HepG2 (cell line): ENCODE measurements at regions not wholly inside any gene's neighbourhood (a gene's known extent, or its start where the extent isn't known, plus 50 kb on each side); places are given as distances from the start of the nearest gene placed in this dataset.

Source experiments
- ATAC-seq: fragments of 200-7000 bp; cut with Tn5 transposase; 3 replicates; pipeline ENCODE4 v1.9.1; 2020; ENCODE audit warnings: mild to moderate bottlenecking, moderate library complexity
- BruUV-seq: library from RNA; stranded (reverse); fragments of 400-500 nt; replicated peaks from 2 replicates; lab custom pipeline; 2021; lab: Mats Ljungman, UMichigan
- CTCF ChIA-PET: fragments of 300-600 bp; formaldehyde crosslinking; extraction: SDS; loops from one replicate; lab custom pipeline; 2021; ENCODE audit warnings: low total read pairs, inconsistent platforms, low intra/inter-chr PET ratio; lab: Yijun Ruan, JAX
- POLR2A ChIA-PET: fragments of 350-600 bp; sonication (Branson Sonifier 250); formaldehyde crosslinking; loops from one replicate; lab custom pipeline; 2020; ENCODE audit warnings: antibody characterized with exemption, inconsistent platforms; lab: Yijun Ruan, JAX
- DNase-seq: peaks from one replicate; pipeline ENCODE4 v3.0.0-alpha.2; 2015; ENCODE audit warnings: low spot score
- FAIRE-seq: peaks from 3 replicates; lab custom pipeline; 2011; peaks lifted over from hg19 to GRCh38; lab: Jason Lieb, UNC
- H2AFZ ChIP-seq: one replicate; pipeline ENCODE4 v1.6.1; 2011; ENCODE audit warnings: low read length, inconsistent platforms
- H3K27ac ChIP-seq: fragments of 300-600 bp; 3 replicates; pipeline ENCODE4 v1.8.0; 2011; ENCODE audit warnings: mixed run types, mild to moderate bottlenecking, mixed read lengths, low read length, inconsistent platforms; ENCODE audit not compliant: insufficient read depth; ENCODE audit errors: extremely low read length
- H3K27me3 ChIP-seq, 2 experiments: fragments of 200-600 bp in 1 of 2; 2 replicates in 1 of 2; 3 replicates in 1 of 2; pipeline versions ENCODE4 v1.6.0 to v1.8.0; 2011; ENCODE audit warnings: low read length in 2 of 2, mild to moderate bottlenecking in 2 of 2, moderate library complexity in 2 of 2, inconsistent platforms in 1 of 2; ENCODE audit not compliant: insufficient read depth in 2 of 2, control insufficient read depth in 1 of 2
- H3K36me3 ChIP-seq, 2 experiments: fragments of 200-600 bp in 1 of 2; replicated peaks in 1 of 2; 2 replicates in 1 of 2; 3 replicates in 1 of 2; pipeline versions ENCODE4 v1.5.1 to v1.8.0; 2011; ENCODE audit warnings: low read length in 2 of 2, inconsistent platforms in 1 of 2; ENCODE audit not compliant: insufficient read depth in 2 of 2, control insufficient read depth in 1 of 2
- H3K4me1 ChIP-seq: 2 replicates; pipeline ENCODE4 v1.5.1; 2012; ENCODE audit warnings: low read length, inconsistent platforms; ENCODE audit not compliant: insufficient read depth
- H3K4me2 ChIP-seq: 2 replicates; pipeline ENCODE4 v1.6.0; 2011; ENCODE audit warnings: low read depth, low read length, inconsistent platforms
- H3K4me3 ChIP-seq, 3 experiments: fragments of 200-600 bp in 1 of 3; sonication (generic), shearing (Covaris generic) in 1 of 3; replicated peaks in 1 of 3; 2 replicates each; pipeline ENCODE4 v1.5.1; 2011 to 2016; ENCODE audit warnings: low read length in 3 of 3, inconsistent platforms in 2 of 3, low read depth in 2 of 3, mild to moderate bottlenecking in 2 of 3, control low read depth in 1 of 3, mixed read lengths in 1 of 3; ENCODE audit not compliant: insufficient read depth in 1 of 3
- H3K79me2 ChIP-seq: one replicate; pipeline ENCODE4 v1.6.1; 2011; ENCODE audit warnings: low read length, inconsistent platforms; ENCODE audit not compliant: insufficient read depth
- H3K9ac ChIP-seq: 2 replicates; pipeline ENCODE4 v1.6.0; 2011; ENCODE audit warnings: mild to moderate bottlenecking, low read depth, low read length, inconsistent platforms; ENCODE audit not compliant: insufficient read depth
- H3K9me3 ChIP-seq: 2 replicates; pipeline ENCODE4 v1.5.1; 2012; ENCODE audit warnings: mild to moderate bottlenecking, low read length
- H4K20me1 ChIP-seq: 2 replicates; pipeline ENCODE4 v1.6.0; 2011; ENCODE audit warnings: inconsistent platforms, mild to moderate bottlenecking, low read length, moderate library complexity; ENCODE audit not compliant: insufficient read depth
- AKAP8 ChIP-seq: sonication (generic); formaldehyde crosslinking; IDR thresholded peaks from 2 replicates; pipeline ENCODE4 v1.5.1; 2020; ENCODE audit warnings: mild to moderate bottlenecking, missing genetic modification reagents
- FOXO4 ChIP-seq: sonication (generic); formaldehyde crosslinking; conservative IDR thresholded peaks from 2 replicates; pipeline ENCODE4 v1.8.1; 2023; ENCODE audit warnings: missing genetic modification reagents
- HMGA1 ChIP-seq: sonication (generic); formaldehyde crosslinking; conservative IDR thresholded peaks from 2 replicates; pipeline ENCODE4 v1.4.0; 2020; ENCODE audit warnings: missing genetic modification reagents
- HNF4A ChIP-seq: sonication (generic); formaldehyde crosslinking; IDR thresholded peaks from 2 replicates; pipeline ENCODE4 v1.4.0; 2020; ENCODE audit warnings: missing genetic modification reagents
- NKX3-1 ChIP-seq: sonication (generic); formaldehyde crosslinking; IDR thresholded peaks from 2 replicates; pipeline ENCODE4 v1.5.0; 2020; ENCODE audit warnings: missing genetic modification reagents
- RCOR2 ChIP-seq: IDR thresholded peaks from 2 replicates; pipeline ENCODE4 v1.6.1; 2016; ENCODE audit warnings: missing biosample characterization, missing genetic modification reagents
- SP1 ChIP-seq, 2 experiments: fragments of 450-650 bp in 1 of 2; sonication (generic) in 1 of 2; formaldehyde crosslinking in 1 of 2; IDR thresholded peaks; 2 replicates each; pipeline versions ENCODE4 v1.4.0 to v1.6.1; 2016 to 2020; ENCODE audit warnings: missing genetic modification reagents in 1 of 2
- SP2 ChIP-seq: sonication (generic); formaldehyde crosslinking; IDR thresholded peaks from 2 replicates; pipeline ENCODE4 v1.5.1; 2020; ENCODE audit warnings: mild to moderate bottlenecking, missing genetic modification reagents
- SPEN ChIP-seq: sonication (generic); formaldehyde crosslinking; IDR thresholded peaks from 2 replicates; pipeline ENCODE4 v1.5.1; 2020; ENCODE audit warnings: low read depth, mild to moderate bottlenecking, missing genetic modification reagents
- ZBTB2 ChIP-seq: sonication (generic); formaldehyde crosslinking; IDR thresholded peaks from 2 replicates; pipeline ENCODE4 v1.8.0; 2022; ENCODE audit warnings: low read depth, missing genetic modification reagents
- ZNF780A ChIP-seq: sonication (generic); formaldehyde crosslinking; IDR thresholded peaks from 2 replicates; pipeline ENCODE4 v1.8.0; 2022; ENCODE audit warnings: mild to moderate bottlenecking, missing genetic modification reagents, moderate library complexity
- WGBS: methylation state at CpG from one replicate; pipeline ENCODE4 v1.1.6; 2017; ENCODE audit warnings: low lambda C conversion rate; 5-methylcytosine and 5-hydroxymethylcytosine counted together
- in situ Hi-C: cut with HindIII; loops from 2 replicates; pipeline ENCODE4 v1.10.0; 2017; ENCODE audit warnings: low pct_unique_long_range_greater_than_20kb; ENCODE audit not compliant: extremely low pct_ligation_motif_present
- intact Hi-C: fragments of 100-400 bp; cut with micrococcal nuclease; formaldehyde crosslinking; loops from one replicate; pipeline ENCODE4 v1.10.0; 2022; ENCODE audit not compliant: unreplicated experiment

GRCh38 chr13:54628383-54628782, 1599.8 kb downstream of the OLFM4 start:
- POLR2A ChIA-PET = no interaction called here
- Histone ChIP-seq H4K20me1 (no peaks in the 10 kb centered on the region), H2AFZ (no peak overlapping the region), H3K79me2 (no peaks in the 10 kb centered on the region), H3K27ac (no peak overlapping the region), H3K27me3 (no peaks in the 10 kb centered on the region), H3K36me3 (no peaks in the 10 kb centered on the region), H3K4me2 (no peak overlapping the region), H3K9me3 (peaks cover 66% of the 10 kb centered on the region), H3K4me3 (no peak overlapping the region), H3K9ac (no peak overlapping the region), H3K4me1 (no peaks in the 10 kb centered on the region)
- intact Hi-C loops (no loop called here), in situ Hi-C loops (no loop called here)
- FAIRE-seq (no peak), ATAC-seq (no peak), DNase-seq (no peak)
- BruUV-seq = no TSS peak
- TF ChIP-seq RCOR2 (CRISPR knock-in tag) = no peak
- TF ChIP-seq SPEN (CRISPR knock-in tag) = no peak
- no peak for TF ChIP-seq ZBTB2 (CRISPR knock-in tag)
- TF ChIP-seq FOXO4 = no peak
- no peak for TF ChIP-seq NKX3-1 (CRISPR knock-in tag)
- TF ChIP-seq ZNF780A (CRISPR knock-in tag) = no peak
- no peak for TF ChIP-seq SP1 (IDR thresholded peaks at IDR 0.05)
- TF ChIP-seq SP1 (CRISPR knock-in tag; IDR thresholded peaks at IDR 0.05) = no peak
- no peak for TF ChIP-seq HMGA1 (CRISPR knock-in tag)
- no peak for TF ChIP-seq SP2
- no peak for TF ChIP-seq AKAP8 (CRISPR knock-in tag)
- no peak for TF ChIP-seq HNF4A (CRISPR knock-in tag)
- CTCF ChIA-PET = no interaction called here
- WGBS = 6% methylated on average over 2 of the region's 2 CpGs
